Fibroblast of lung (primary cell): ENCODE measurements at regions not wholly inside any gene's neighbourhood (a gene's known extent, or its start where the extent isn't known, plus 50 kb on each side); places are given as distances from the start of the nearest gene placed in this dataset.

Experiments used
- DNase-seq, 2 donors: peaks; one replicate each; pipeline versions ENCODE4 v3.0.0 to v3.0.0-alpha.2; 2010; ENCODE audit warnings: low read depth in 2 of 2
- H2AFZ ChIP-seq: 2 replicates; pipeline ENCODE4 v1.5.1; 2012; ENCODE audit warnings: low read length, control low read depth, inconsistent platforms
- H3K27ac ChIP-seq: 2 replicates; pipeline ENCODE4 v1.5.1; 2011; ENCODE audit warnings: low read length, control low read depth; ENCODE audit not compliant: insufficient read depth
- H3K27me3 ChIP-seq: 2 replicates; pipeline ENCODE4 v1.5.1; 2011; ENCODE audit warnings: mild to moderate bottlenecking, low read length; ENCODE audit not compliant: control insufficient read depth, insufficient read depth
- H3K36me3 ChIP-seq: 2 replicates; pipeline ENCODE4 v1.5.1; 2011; ENCODE audit warnings: low read length; ENCODE audit not compliant: control insufficient read depth, insufficient read depth
- H3K4me1 ChIP-seq: 2 replicates; pipeline ENCODE4 v1.5.1; 2011; ENCODE audit warnings: low read length; ENCODE audit not compliant: control insufficient read depth, insufficient read depth; ENCODE audit errors: extremely low read depth
- H3K4me2 ChIP-seq: 2 replicates; pipeline ENCODE4 v1.5.1; 2011; ENCODE audit warnings: low read length, control low read depth; ENCODE audit not compliant: insufficient read depth; ENCODE audit errors: extremely low read depth
- H3K4me3 ChIP-seq, 4 experiments: fragments of 200-600 bp in 1 of 4; sonication (generic) in 1 of 4; replicated peaks in 1 of 4; 2 replicates each; pipeline ENCODE4 v1.5.1; 2011 to 2016; ENCODE audit warnings: low read length in 4 of 4, low read depth in 3 of 4, mild to moderate bottlenecking in 3 of 4, control low read depth in 2 of 4, inconsistent platforms in 1 of 4, mixed read lengths in 1 of 4; ENCODE audit not compliant: insufficient read depth in 1 of 4; ENCODE audit errors: control extremely low read depth in 1 of 4
- H3K79me2 ChIP-seq: 2 replicates; pipeline ENCODE4 v1.5.1; 2012; ENCODE audit warnings: mild to moderate bottlenecking, low read length, inconsistent platforms; ENCODE audit not compliant: control insufficient read depth, insufficient read depth
- H3K9ac ChIP-seq: 2 replicates; pipeline ENCODE4 v1.5.1; 2011; ENCODE audit warnings: mild to moderate bottlenecking, low read length, control low read depth; ENCODE audit not compliant: insufficient read depth
- H3K9me3 ChIP-seq: 2 replicates; pipeline ENCODE4 v1.5.1; 2012; ENCODE audit warnings: low read depth, low read length; ENCODE audit not compliant: control insufficient read depth, insufficient read depth
- H4K20me1 ChIP-seq: 2 replicates; pipeline ENCODE4 v1.5.1; 2011; ENCODE audit warnings: low read length; ENCODE audit not compliant: control insufficient read depth, insufficient read depth; ENCODE audit errors: extremely low read depth
- CTCF ChIP-seq, 2 donors: IDR thresholded peaks in 1 of 2; conservative IDR thresholded peaks in 1 of 2; 1 replicate in 1 of 2; 2 replicates in 1 of 2; pipeline ENCODE4 v1.5.1; 2011 to 2012; ENCODE audit warnings: low read length in 2 of 2, control low read depth in 1 of 2, inconsistent platforms in 1 of 2, low read depth in 1 of 2, mild to moderate bottlenecking in 1 of 2
- EZH2 ChIP-seq: IDR thresholded peaks from 2 replicates; pipeline ENCODE4 v1.5.1; 2012; ENCODE audit warnings: low read length, control low read depth, mild to moderate bottlenecking; ENCODE audit errors: missing control alignments

DNA sequence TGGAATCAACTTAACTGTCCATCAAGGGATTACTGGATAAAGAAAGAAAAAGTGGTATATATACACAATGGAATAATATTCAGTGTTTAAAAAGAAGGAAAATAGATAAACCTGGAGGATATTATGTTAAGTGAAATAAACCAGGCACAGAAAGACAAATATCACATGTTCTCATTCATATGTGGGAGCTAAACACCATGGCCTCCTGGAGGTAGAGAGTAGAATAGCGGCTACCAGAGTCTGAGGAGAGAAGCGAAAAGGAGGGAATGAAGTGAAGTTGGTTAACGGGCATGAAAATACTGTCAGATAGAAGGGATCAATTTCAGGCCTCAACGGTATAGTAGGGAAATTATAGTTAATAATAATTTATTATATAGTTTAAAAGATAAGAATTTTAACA is 147.5 kb upstream of the OBI1 start:
- DNase-seq = no peak
- no peak overlapping the region for H3K4me2 ChIP-seq

DNA sequence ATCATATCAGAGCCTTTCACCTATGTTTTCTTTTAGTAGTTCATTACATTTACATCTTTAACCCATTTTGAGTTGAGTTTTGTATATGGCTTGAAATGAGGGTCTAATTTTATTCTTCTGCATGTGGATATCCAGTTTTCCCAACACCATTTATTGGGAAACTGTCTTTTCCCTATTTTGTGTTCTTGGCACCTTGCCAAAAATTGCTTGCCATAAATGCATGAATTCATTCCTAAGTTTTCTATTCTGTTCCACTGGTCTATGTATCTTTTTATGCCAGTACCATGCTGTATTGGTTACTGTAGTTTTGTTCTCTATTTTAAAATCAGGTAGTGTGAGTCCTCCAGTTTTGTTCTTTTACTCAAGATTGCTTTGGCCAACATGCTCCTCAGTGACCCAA is 144.0 kb upstream of the OBI1 start:
- Histone ChIP-seq H3K27me3 (no peaks in the 10 kb centered on the region), H3K4me3 (no peak overlapping the region), H3K4me2 (no peak overlapping the region), H3K9me3 (no peaks in the 10 kb centered on the region), H3K4me1 (no peaks in the 10 kb centered on the region), H3K9ac (no peak overlapping the region), H3K36me3 (no peaks in the 10 kb centered on the region), H4K20me1 (no peaks in the 10 kb centered on the region), H3K27ac (no peak overlapping the region), H2AFZ (no peak overlapping the region), H3K79me2 (no peaks in the 10 kb centered on the region)
- no peak for TF ChIP-seq EZH2
- TF ChIP-seq CTCF (conservative IDR thresholded peaks at IDR 0.05 in 1 of 2, IDR thresholded peaks at IDR 0.05 in 1 of 2; ENCODE audit: low read depth in 1 of 2, low read length in 2 of 2) = no peak
- no peak for DNase-seq

More for the DNA sequence above, 147.5 kb upstream of the OBI1 start:
- Histone ChIP-seq H3K9me3 (no peaks in the 10 kb centered on the region), H3K27ac (no peak overlapping the region), H3K36me3 (no peaks in the 10 kb centered on the region), H3K4me3 (no peak overlapping the region), H3K9ac (no peak overlapping the region), H2AFZ (no peak overlapping the region), H3K4me1 (no peaks in the 10 kb centered on the region), H3K27me3 (no peaks in the 10 kb centered on the region), H3K79me2 (no peaks in the 10 kb centered on the region), H4K20me1 (no peaks in the 10 kb centered on the region)
- TF ChIP-seq EZH2 = no peak
- TF ChIP-seq CTCF (conservative IDR thresholded peaks at IDR 0.05 in 1 of 2, IDR thresholded peaks at IDR 0.05 in 1 of 2; ENCODE audit: low read depth in 1 of 2, low read length in 2 of 2) = peak in 1 of 2 donors; percentile 33

GRCh38 chr13:78787190-78787589 is 128.2 kb upstream of the OBI1 start:
- Histone ChIP-seq H3K4me2 (peak overlapping the region; percentile 20), H3K36me3 (no peaks in the 10 kb centered on the region), H3K9ac (no peak overlapping the region)

More at GRCh38 chr13:78787190-78787589, 128.2 kb upstream of the OBI1 start:
- Histone ChIP-seq H4K20me1 (no peaks in the 10 kb centered on the region), H2AFZ (no peak overlapping the region), H3K79me2 (no peaks in the 10 kb centered on the region), H3K4me1 (no peaks in the 10 kb centered on the region), H3K27ac (no peak overlapping the region), H3K4me3 (peak overlapping the region in 1 of 4 experiments; percentile 15), H3K9me3 (no peaks in the 10 kb centered on the region), H3K27me3 (no peaks in the 10 kb centered on the region)
- peak in 1 of 2 donors; percentile 1 for DNase-seq
- TF ChIP-seq CTCF (conservative IDR thresholded peaks at IDR 0.05 in 1 of 2, IDR thresholded peaks at IDR 0.05 in 1 of 2; ENCODE audit: low read depth in 1 of 2, low read length in 2 of 2) = no peak
- no peak for TF ChIP-seq EZH2
